Pancreas (tissue), 10 donors: ENCODE measurements at regions not wholly inside any gene's neighbourhood (a gene's known extent, or its start where the extent isn't known, plus 50 kb on each side); places are given as distances from the start of the nearest gene placed in this dataset.

ENCODE experiments used
- ATAC-seq, 4 donors: fragments of 200-7000 bp; cut with Tn5 transposase; one replicate each; pipeline versions ENCODE4 v1.8.0 to v1.9.1; 2020; ENCODE audit warnings: mild to moderate bottlenecking in 4 of 4, moderate library complexity in 4 of 4
- DNase-seq, 6 donors: peaks; one replicate each; pipeline ENCODE4 v3.0.0-alpha.2; 2020
- FAIRE-seq: peaks from 2 replicates; lab custom pipeline; 2012; peaks lifted over from hg19 to GRCh38; lab: Jason Lieb, UNC
- H3K27ac ChIP-seq, 4 donors: fragments of 200-600 bp; sonication (generic); 1 replicate in 3 of 4; 2 replicates in 1 of 4; pipeline versions ENCODE4 v1.5.0 to v1.8.0; 2020
- H3K27me3 ChIP-seq, 4 donors: fragments of 200-600 bp; one replicate each; pipeline ENCODE4 v1.8.0; 2021
- H3K36me3 ChIP-seq, 3 donors: fragments of 200-600 bp; sonication (generic) in 1 of 3; one replicate each; pipeline versions ENCODE4 v1.5.0 to v1.8.0; 2020 to 2021
- H3K4me1 ChIP-seq, 3 donors: fragments of 200-600 bp; one replicate each; pipeline ENCODE4 v1.8.0; 2021
- H3K4me3 ChIP-seq, 4 donors: fragments of 200-600 bp; sonication (generic) in 2 of 4; one replicate each; pipeline versions ENCODE4 v1.5.0 to v1.8.0; 2020 to 2021
- H3K9me3 ChIP-seq, 4 donors: fragments of 200-600 bp; one replicate each; pipeline ENCODE4 v1.8.0; 2021
- CTCF ChIP-seq, 4 donors: fragments of 200-600 bp; sonication (generic) in 3 of 4; IDR thresholded peaks; one replicate each; pipeline versions ENCODE4 v1.5.0 to v1.8.0; 2021; ENCODE audit warnings: antibody characterized with exemption in 4 of 4
- WGBS, 2 donors: extraction: QIAGEN DNeasy Blood & Tissue Kit; methylation state at CpG; one replicate each; pipeline ENCODE4 v1.1.7; 2013; 5-methylcytosine and 5-hydroxymethylcytosine counted together
- intact Hi-C, 3 donors: fragments of 100-400 bp; cut with DNase I; formaldehyde crosslinking; loops; one replicate each; pipeline versions ENCODE4 v1.11.1 to v1.14.2; 2022
- donor health status: healthy with polysubstance abuse.
- donor health status: DM: no; HTN: no; CAD: no; lungs with moderate emphysema.
- donor health status: DM: no; HTN: no; CAD: no.
- donor health status: control.
- donor health status: control.
- donor health status: Bipolar disorder and iron deficiency.
- donor health status: DM: yes; HTN: yes; CAD: no.
- donor health status: DM: no; HTN: no; CAD: no.
- donor health status: DM: no; HTN: no; CAD: no.
- donor health status: DM: yes; HTN: yes; CAD: no.

GRCh38 chr16:49944221-49944620 lies 80.8 kb upstream of the CNEP1R1 start:
- no peak for ATAC-seq
- TF ChIP-seq CTCF (IDR thresholded peaks at IDR 0.05) = no peak
- H3K4me3 ChIP-seq = no peak overlapping the region
- no peaks in the 10 kb centered on the region for H3K4me1 ChIP-seq
- DNase-seq = no peak
- no peak overlapping the region for H3K27ac ChIP-seq
- WGBS, 2 donors = 41 to 46% methylated on average over 5 of the region's 5 CpGs
- no peaks in the 10 kb centered on the region for H3K9me3 ChIP-seq
- no peaks in the 10 kb centered on the region for H3K27me3 ChIP-seq
- H3K36me3 ChIP-seq = no peaks in the 10 kb centered on the region
- intact Hi-C loops = no loop called here
- no peak for FAIRE-seq

GRCh38 chr16:49947907-49948678 lies 76.9 kb upstream of the CNEP1R1 start:
- WGBS, 2 donors = 71 to 79% methylated on average over 7 of the region's 7 CpGs
- FAIRE-seq (no peak), ATAC-seq (no peak), DNase-seq (no peak)
- Histone ChIP-seq H3K27me3 (no peaks in the 10 kb centered on the region), H3K27ac (no peak overlapping the region), H3K4me3 (no peak overlapping the region), H3K4me1 (no peaks in the 10 kb centered on the region), H3K9me3 (no peaks in the 10 kb centered on the region), H3K36me3 (no peaks in the 10 kb centered on the region)
- intact Hi-C loops = loop anchor here in 1 of 3 donors (5.0 kb wide), 1 partner anchor 141 kb away; no protein-coding TSS in a partner anchor
- no peak for TF ChIP-seq CTCF (IDR thresholded peaks at IDR 0.05)

- H3K27me3 ChIP-seq = no peaks in the 10 kb centered on the region
- 79% methylated on average over 16 of the region's 16 CpGs for WGBS, 2 donors
- intact Hi-C loops = no loop called here
- H3K9me3 ChIP-seq = no peaks in the 10 kb centered on the region
- ATAC-seq (no peak), FAIRE-seq (no peak), DNase-seq (no peak)
- no peak overlapping the region for H3K4me3 ChIP-seq
- no peak overlapping the region for H3K27ac ChIP-seq
- no peak for TF ChIP-seq CTCF (IDR thresholded peaks at IDR 0.05)
- H3K36me3 ChIP-seq = no peaks in the 10 kb centered on the region
- no peaks in the 10 kb centered on the region for H3K4me1 ChIP-seq
Observed at GRCh38 chr16:49951574-49952195, 73.3 kb upstream of the CNEP1R1 start.

- no peak for TF ChIP-seq CTCF (IDR thresholded peaks at IDR 0.05)
- WGBS, 2 donors = 77 to 86% methylated on average over 4 of the region's 4 CpGs
- H3K36me3 ChIP-seq = no peaks in the 10 kb centered on the region
Observed at GRCh38 chr16:49952386-49952785, 72.6 kb upstream of the CNEP1R1 start.

GRCh38 chr16:49953090-49953489 lies 71.9 kb upstream of the CNEP1R1 start:
- Histone ChIP-seq H3K4me1 (no peaks in the 10 kb centered on the region), H3K27ac (no peak overlapping the region), H3K36me3 (no peaks in the 10 kb centered on the region), H3K9me3 (no peaks in the 10 kb centered on the region), H3K27me3 (no peaks in the 10 kb centered on the region), H3K4me3 (no peak overlapping the region)
- intact Hi-C loops = no loop called here
- no peak for TF ChIP-seq CTCF (IDR thresholded peaks at IDR 0.05)
- DNase-seq (no peak), FAIRE-seq (no peak), ATAC-seq (no peak)
- 34 to 74% methylated on average over 2 of the region's 2 CpGs for WGBS, 2 donors

More at GRCh38 chr16:49952386-49952785, 72.6 kb upstream of the CNEP1R1 start:
- H3K4me3 ChIP-seq = no peak overlapping the region
- intact Hi-C loops = no loop called here
- H3K9me3 ChIP-seq = no peaks in the 10 kb centered on the region
- no peak overlapping the region for H3K27ac ChIP-seq
- H3K27me3 ChIP-seq = no peaks in the 10 kb centered on the region
- FAIRE-seq (no peak), ATAC-seq (no peak), DNase-seq (no peak)
- no peaks in the 10 kb centered on the region for H3K4me1 ChIP-seq
